ENCODE measurements at regions not wholly inside any gene's neighbourhood (a gene's known extent, or its start where the extent isn't known, plus 50 kb on each side); places are given as distances from the start of the nearest gene placed in this dataset.
"Not testable (repeated sequence)": the region's sequence is repeated elsewhere in the genome, so short reads cannot be mapped to it uniquely, and the experiment has no call there.

- DNase-seq = no peak
Observed at GRCh38 chr6:8941577-8941976, 506.2 kb upstream of the SLC35B3 start.

- no peak for DNase-seq
Observed at GRCh38 chr6:8940356-8940755, 505.0 kb upstream of the SLC35B3 start.

- peak; percentile 27 for DNase-seq
Observed at GRCh38 chr6:8939615-8940014, 504.3 kb upstream of the SLC35B3 start.

GRCh38 chr6:8934318-8934717 lies 499.0 kb upstream of the SLC35B3 start:
- DNase-seq = no peak

- no peak for DNase-seq
Observed at GRCh38 chr6:8930009-8930408, 494.7 kb upstream of the SLC35B3 start.

- DNase-seq = not testable (repeated sequence)
Observed at GRCh38 chr6:8920244-8920643, 484.9 kb upstream of the SLC35B3 start.

GRCh38 chr6:8918196-8918595 lies 482.9 kb upstream of the SLC35B3 start:
- no peak for DNase-seq

GRCh38 chr6:8914700-8915099 lies 479.4 kb upstream of the SLC35B3 start:
- DNase-seq = no peak

GRCh38 chr6:8908638-8909037 lies 473.3 kb upstream of the SLC35B3 start:
- no peak for DNase-seq

GRCh38 chr6:8906699-8907098 lies 471.4 kb upstream of the SLC35B3 start:
- DNase-seq = no peak

- DNase-seq = no peak
Observed at GRCh38 chr6:8905757-8906156, 470.4 kb upstream of the SLC35B3 start.

- no peak for DNase-seq
Observed at GRCh38 chr6:8904754-8905153, 469.4 kb upstream of the SLC35B3 start.

GRCh38 chr6:8900056-8900455 lies 464.7 kb upstream of the SLC35B3 start:
- DNase-seq = no peak

GRCh38 chr6:8889514-8889913 lies 454.2 kb upstream of the SLC35B3 start:
- no peak for DNase-seq

GRCh38 chr6:8888468-8888867 lies 453.1 kb upstream of the SLC35B3 start:
- DNase-seq = peak; percentile 18

- DNase-seq = no peak
Observed at GRCh38 chr6:8881663-8882062, 446.3 kb upstream of the SLC35B3 start.

- peak; percentile 60 for DNase-seq
Observed at GRCh38 chr6:8879334-8879733, 444.0 kb upstream of the SLC35B3 start.

GRCh38 chr6:8875986-8876385 lies 440.6 kb upstream of the SLC35B3 start:
- no peak for DNase-seq

GRCh38 chr6:8872589-8872988 lies 437.2 kb upstream of the SLC35B3 start:
- DNase-seq = no peak

GRCh38 chr6:8865451-8865850 lies 430.1 kb upstream of the SLC35B3 start:
- no peak for DNase-seq

- no peak for DNase-seq
Observed at GRCh38 chr6:8860671-8861070, 425.3 kb upstream of the SLC35B3 start.

GRCh38 chr6:8859501-8859900 lies 424.2 kb upstream of the SLC35B3 start:
- DNase-seq = peak; percentile 48

GRCh38 chr6:8858854-8859331 lies 423.5 kb upstream of the SLC35B3 start:
- DNase-seq = no peak

- no peak for DNase-seq
Observed at GRCh38 chr6:8857160-8857559, 421.8 kb upstream of the SLC35B3 start.

GRCh38 chr6:8855411-8855810 lies 420.1 kb upstream of the SLC35B3 start:
- DNase-seq = no peak

- DNase-seq = no peak
Observed at GRCh38 chr6:8852332-8852731, 417.0 kb upstream of the SLC35B3 start.
